KMS-11 (cell line): ENCODE measurements at regions not wholly inside any gene's neighbourhood (a gene's known extent, or its start where the extent isn't known, plus 50 kb on each side); places are given as distances from the start of the nearest gene placed in this dataset.

ENCODE experiments used
- H2AFZ ChIP-seq: fragments of 200-600 bp; sonication (generic); 2 replicates; pipeline ENCODE4 v1.6.1; 2016; ENCODE audit warnings: antibody characterized with exemption, mixed run types, low read depth
- H3K27ac ChIP-seq: fragments of 200-600 bp; sonication (generic); 2 replicates; pipeline ENCODE4 v1.6.1; 2016; ENCODE audit warnings: mild to moderate bottlenecking, mixed run types
- H3K27me3 ChIP-seq: fragments of 200-600 bp; sonication (generic); 2 replicates; pipeline ENCODE4 v1.6.1; 2017; ENCODE audit warnings: mild to moderate bottlenecking, low read depth, mixed run types, moderate library complexity; ENCODE audit not compliant: insufficient read depth
- H3K36me3 ChIP-seq: fragments of 200-600 bp; sonication (generic); 2 replicates; pipeline ENCODE4 v1.6.1; 2017; ENCODE audit warnings: mild to moderate bottlenecking, mixed run types; ENCODE audit not compliant: insufficient read depth
- H3K4me1 ChIP-seq: fragments of 200-600 bp; sonication (generic); 2 replicates; pipeline ENCODE4 v1.6.1; 2016; ENCODE audit warnings: mild to moderate bottlenecking, low read depth, mixed run types; ENCODE audit not compliant: poor library complexity, severe bottlenecking
- H3K4me2 ChIP-seq: fragments of 200-600 bp; sonication (generic); 2 replicates; pipeline ENCODE4 v1.7.0; 2016; ENCODE audit warnings: mild to moderate bottlenecking, mixed run types
- H3K4me3 ChIP-seq: fragments of 200-600 bp; sonication (generic); IDR thresholded peaks from 2 replicates; pipeline ENCODE4 v1.6.1; 2017; ENCODE audit warnings: low read depth, low read length, mixed read lengths; ENCODE audit not compliant: insufficient read depth
- H3K79me2 ChIP-seq: fragments of 200-600 bp; sonication (generic); 2 replicates; pipeline ENCODE4 v1.6.1; 2016; ENCODE audit warnings: low read depth, mixed run types; ENCODE audit not compliant: insufficient read depth
- H3K9ac ChIP-seq: fragments of 200-600 bp; sonication (generic); 2 replicates; pipeline ENCODE4 v1.6.1; 2016; ENCODE audit warnings: mild to moderate bottlenecking, mixed run types
- H4K20me1 ChIP-seq: fragments of 200-600 bp; sonication (generic); 2 replicates; pipeline ENCODE4 v1.6.1; 2016; ENCODE audit warnings: mild to moderate bottlenecking, mixed run types; ENCODE audit not compliant: insufficient read depth
- TF ChIP-seq, protein P1 (sequence below): fragments of 200-600 bp; sonication (generic); conservative IDR thresholded peaks from 2 replicates; pipeline ENCODE4 v1.6.1; 2017; ENCODE audit warnings: low read depth, mild to moderate bottlenecking, antibody characterized with exemption, low read length, moderate library complexity, mixed read lengths

DNA sequence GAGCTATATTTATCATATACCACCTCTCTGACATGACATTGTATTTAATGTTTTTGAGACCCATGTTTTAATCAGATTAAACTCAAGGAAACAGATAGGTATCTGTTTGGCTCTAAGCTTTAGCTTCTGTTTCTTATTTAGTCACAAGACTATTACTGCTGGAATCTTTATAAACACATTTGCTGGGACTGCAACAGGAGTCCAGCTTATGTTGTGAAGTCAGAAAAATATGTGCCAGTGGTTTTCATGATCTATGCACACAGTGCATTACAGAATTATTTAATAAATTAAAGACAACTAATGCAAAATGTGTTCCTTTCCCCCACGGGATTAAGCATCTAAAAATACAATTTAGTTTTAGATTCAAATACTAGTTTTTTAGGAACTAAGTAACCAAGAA lies 338.9 kb downstream of the ZEB2 start:
- Histone ChIP-seq H4K20me1 (no peaks in the 10 kb centered on the region), H3K9ac (no peak overlapping the region), H2AFZ (no peak overlapping the region), H3K4me1 (no peaks in the 10 kb centered on the region), H3K4me2 (no peak overlapping the region), H3K36me3 (no peaks in the 10 kb centered on the region), H3K79me2 (no peaks in the 10 kb centered on the region), H3K4me3 (no peak overlapping the region), H3K27ac (no peak overlapping the region), H3K27me3 (no peaks in the 10 kb centered on the region)
- TF ChIP-seq, protein P1, sequence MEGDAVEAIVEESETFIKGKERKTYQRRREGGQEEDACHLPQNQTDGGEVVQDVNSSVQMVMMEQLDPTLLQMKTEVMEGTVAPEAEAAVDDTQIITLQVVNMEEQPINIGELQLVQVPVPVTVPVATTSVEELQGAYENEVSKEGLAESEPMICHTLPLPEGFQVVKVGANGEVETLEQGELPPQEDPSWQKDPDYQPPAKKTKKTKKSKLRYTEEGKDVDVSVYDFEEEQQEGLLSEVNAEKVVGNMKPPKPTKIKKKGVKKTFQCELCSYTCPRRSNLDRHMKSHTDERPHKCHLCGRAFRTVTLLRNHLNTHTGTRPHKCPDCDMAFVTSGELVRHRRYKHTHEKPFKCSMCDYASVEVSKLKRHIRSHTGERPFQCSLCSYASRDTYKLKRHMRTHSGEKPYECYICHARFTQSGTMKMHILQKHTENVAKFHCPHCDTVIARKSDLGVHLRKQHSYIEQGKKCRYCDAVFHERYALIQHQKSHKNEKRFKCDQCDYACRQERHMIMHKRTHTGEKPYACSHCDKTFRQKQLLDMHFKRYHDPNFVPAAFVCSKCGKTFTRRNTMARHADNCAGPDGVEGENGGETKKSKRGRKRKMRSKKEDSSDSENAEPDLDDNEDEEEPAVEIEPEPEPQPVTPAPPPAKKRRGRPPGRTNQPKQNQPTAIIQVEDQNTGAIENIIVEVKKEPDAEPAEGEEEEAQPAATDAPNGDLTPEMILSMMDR = no peak

DNA sequence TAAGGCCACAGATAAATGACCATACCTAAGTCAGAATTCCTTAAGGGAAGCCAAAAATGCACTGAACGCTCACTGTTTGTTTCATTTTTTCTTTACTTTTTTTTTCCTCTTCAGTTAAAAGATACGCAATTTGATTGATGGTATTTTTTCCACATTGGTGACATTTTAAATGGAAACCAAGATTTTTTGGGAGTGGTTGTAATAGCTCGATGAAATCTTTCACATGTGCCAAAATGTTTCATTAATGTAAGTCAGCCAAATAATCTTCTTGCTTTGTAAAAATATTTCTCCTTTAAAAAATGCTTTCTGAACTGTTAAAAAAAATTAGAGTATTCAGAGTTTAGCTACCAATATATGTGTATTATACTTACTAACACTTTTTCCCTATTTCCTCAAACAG lies 339.8 kb downstream of the ZEB2 start:
- Histone ChIP-seq H3K27me3 (no peaks in the 10 kb centered on the region), H3K79me2 (no peaks in the 10 kb centered on the region), H3K36me3 (no peaks in the 10 kb centered on the region), H3K27ac (no peak overlapping the region), H2AFZ (no peak overlapping the region), H3K4me1 (no peaks in the 10 kb centered on the region), H4K20me1 (no peaks in the 10 kb centered on the region), H3K9ac (no peak overlapping the region), H3K4me3 (no peak overlapping the region), H3K4me2 (no peak overlapping the region)
- TF ChIP-seq, protein P1 = no peak

GRCh38 chr2:144170179-144170578 lies 349.7 kb downstream of the ZEB2 start:
- Histone ChIP-seq H3K27me3 (no peaks in the 10 kb centered on the region), H3K4me3 (no peak overlapping the region), H3K9ac (no peak overlapping the region), H3K4me2 (no peak overlapping the region), H2AFZ (no peak overlapping the region), H4K20me1 (no peaks in the 10 kb centered on the region), H3K36me3 (no peaks in the 10 kb centered on the region), H3K4me1 (no peaks in the 10 kb centered on the region), H3K27ac (no peak overlapping the region), H3K79me2 (no peaks in the 10 kb centered on the region)
- TF ChIP-seq, protein P1 = no peak

- H3K4me1 ChIP-seq = no peaks in the 10 kb centered on the region
- H3K9ac ChIP-seq = no peak overlapping the region
- H4K20me1 ChIP-seq = no peaks in the 10 kb centered on the region
- no peaks in the 10 kb centered on the region for H3K27me3 ChIP-seq
- no peak overlapping the region for H2AFZ ChIP-seq
- no peaks in the 10 kb centered on the region for H3K36me3 ChIP-seq
- no peak overlapping the region for H3K27ac ChIP-seq
- H3K4me3 ChIP-seq = no peak overlapping the region
- TF ChIP-seq, protein P1 = no peak
- no peaks in the 10 kb centered on the region for H3K79me2 ChIP-seq
- H3K4me2 ChIP-seq = no peak overlapping the region
Measured at GRCh38 chr2:144166743-144167142, 353.2 kb downstream of the ZEB2 start.
